Activated naive CD8-positive, alpha-beta T cell treated with anti-CD3 and anti-CD28 coated beads, Interleukin-2, amount 50 U/mL, for 24 hours (primary cell): ENCODE measurements at regions not wholly inside any gene's neighbourhood (a gene's known extent, or its start where the extent isn't known, plus 50 kb on each side); places are given as distances from the start of the nearest gene placed in this dataset.

ENCODE experiments used
- ATAC-seq: fragments of 150-1000 bp; cut with Tn5 transposase; one replicate; pipeline ENCODE4 v1.10.0; 2021
- DNase-seq: peaks from one replicate; pipeline ENCODE4 v3.0.0; 2021
- H3K27ac Mint-ChIP-seq: one replicate; pipeline ENCODE4 v1.8.0; 2021; ENCODE audit warnings: mild to moderate bottlenecking, mixed read lengths
- H3K27me3 Mint-ChIP-seq: one replicate; pipeline ENCODE4 v1.8.0; 2021; ENCODE audit warnings: mixed read lengths
- H3K36me3 Mint-ChIP-seq: one replicate; pipeline ENCODE4 v1.8.0; 2021; ENCODE audit warnings: low read depth, mixed read lengths
- H3K4me1 Mint-ChIP-seq: one replicate; pipeline ENCODE4 v1.8.0; 2021; ENCODE audit warnings: mixed read lengths
- H3K4me3 Mint-ChIP-seq: one replicate; pipeline ENCODE4 v1.8.0; 2021; ENCODE audit warnings: mild to moderate bottlenecking, moderate library complexity, mixed read lengths
- H3K9me3 Mint-ChIP-seq: one replicate; pipeline ENCODE4 v1.8.0; 2021; ENCODE audit warnings: mixed read lengths

GRCh38 chr1:194227161-194227560 is 1040.7 kb upstream of the B3GALT2 start:
- Mint-ChIP-seq H3K4me3 (no peak overlapping the region), H3K4me1 (peaks cover 17% of the 10 kb centered on the region), H3K27ac (no peak overlapping the region), H3K9me3 (no peaks in the 10 kb centered on the region), H3K27me3 (no peaks in the 10 kb centered on the region), H3K36me3 (peaks cover 5% of the 10 kb centered on the region)
- ATAC-seq = no peak
- no peak for DNase-seq

- peaks cover 17% of the 10 kb centered on the region for H3K4me1 Mint-ChIP-seq
- DNase-seq (no peak), ATAC-seq (no peak)
- H3K4me3 Mint-ChIP-seq = no peak overlapping the region
- no peaks in the 10 kb centered on the region for H3K27me3 Mint-ChIP-seq
- peaks cover 5% of the 10 kb centered on the region for H3K36me3 Mint-ChIP-seq
- H3K9me3 Mint-ChIP-seq = no peaks in the 10 kb centered on the region
- no peak overlapping the region for H3K27ac Mint-ChIP-seq
These were observed 1039.4 kb upstream of the B3GALT2 start for GRCh38 chr1:194225821-194226220.

GRCh38 chr1:194223596-194223995 is 1037.2 kb upstream of the B3GALT2 start:
- peaks cover 5% of the 10 kb centered on the region for H3K36me3 Mint-ChIP-seq
- H3K4me1 Mint-ChIP-seq = peaks cover 17% of the 10 kb centered on the region
- no peaks in the 10 kb centered on the region for H3K27me3 Mint-ChIP-seq
- ATAC-seq (no peak), DNase-seq (no peak)
- H3K4me3 Mint-ChIP-seq = no peak overlapping the region
- H3K27ac Mint-ChIP-seq = no peak overlapping the region
- H3K9me3 Mint-ChIP-seq = no peaks in the 10 kb centered on the region

- no peaks in the 10 kb centered on the region for H3K27me3 Mint-ChIP-seq
These were observed 1029.0 kb upstream of the B3GALT2 start for GRCh38 chr1:194215448-194215847.

GRCh38 chr1:194214735-194215134 is 1028.3 kb upstream of the B3GALT2 start:
- DNase-seq (no peak), ATAC-seq (no peak)
- no peak overlapping the region for H3K27ac Mint-ChIP-seq
- H3K36me3 Mint-ChIP-seq = no peaks in the 10 kb centered on the region
- H3K27me3 Mint-ChIP-seq = no peaks in the 10 kb centered on the region
- no peaks in the 10 kb centered on the region for H3K9me3 Mint-ChIP-seq
- no peaks in the 10 kb centered on the region for H3K4me1 Mint-ChIP-seq
- H3K4me3 Mint-ChIP-seq = no peak overlapping the region

More at GRCh38 chr1:194215448-194215847, 1029.0 kb upstream of the B3GALT2 start:
- Mint-ChIP-seq H3K27ac (no peak overlapping the region), H3K36me3 (no peaks in the 10 kb centered on the region), H3K4me3 (no peak overlapping the region), H3K4me1 (no peaks in the 10 kb centered on the region), H3K9me3 (no peaks in the 10 kb centered on the region)
- DNase-seq = no peak
- no peak for ATAC-seq

- H3K36me3 Mint-ChIP-seq = no peaks in the 10 kb centered on the region
- H3K9me3 Mint-ChIP-seq = no peaks in the 10 kb centered on the region
- ATAC-seq (no peak), DNase-seq (no peak)
- no peaks in the 10 kb centered on the region for H3K27me3 Mint-ChIP-seq
- no peak overlapping the region for H3K4me3 Mint-ChIP-seq
- no peak overlapping the region for H3K27ac Mint-ChIP-seq
- no peaks in the 10 kb centered on the region for H3K4me1 Mint-ChIP-seq
These were observed 1023.5 kb upstream of the B3GALT2 start for GRCh38 chr1:194209920-194210319.

GRCh38 chr1:194208674-194209073 is 1022.3 kb upstream of the B3GALT2 start:
- H3K9me3 Mint-ChIP-seq = no peaks in the 10 kb centered on the region
- no peak overlapping the region for H3K4me3 Mint-ChIP-seq
- H3K27ac Mint-ChIP-seq = no peak overlapping the region
- H3K4me1 Mint-ChIP-seq = no peaks in the 10 kb centered on the region
- ATAC-seq (no peak), DNase-seq (no peak)
- H3K36me3 Mint-ChIP-seq = no peaks in the 10 kb centered on the region
- H3K27me3 Mint-ChIP-seq = no peaks in the 10 kb centered on the region

GRCh38 chr1:194196562-194196961 is 1010.1 kb upstream of the B3GALT2 start:
- Mint-ChIP-seq H3K27me3 (no peaks in the 10 kb centered on the region), H3K4me3 (no peak overlapping the region), H3K36me3 (no peaks in the 10 kb centered on the region), H3K27ac (no peak overlapping the region), H3K4me1 (no peaks in the 10 kb centered on the region), H3K9me3 (no peaks in the 10 kb centered on the region)
- DNase-seq (no peak), ATAC-seq (no peak)

GRCh38 chr1:194194724-194195123 is 1008.3 kb upstream of the B3GALT2 start:
- DNase-seq (no peak), ATAC-seq (no peak)
- H3K27me3 Mint-ChIP-seq = no peaks in the 10 kb centered on the region
- no peaks in the 10 kb centered on the region for H3K36me3 Mint-ChIP-seq
- no peaks in the 10 kb centered on the region for H3K4me1 Mint-ChIP-seq
- H3K27ac Mint-ChIP-seq = no peak overlapping the region
- H3K4me3 Mint-ChIP-seq = no peak overlapping the region
- no peaks in the 10 kb centered on the region for H3K9me3 Mint-ChIP-seq

- no peak overlapping the region for H3K27ac Mint-ChIP-seq
- no peak overlapping the region for H3K4me3 Mint-ChIP-seq
- no peaks in the 10 kb centered on the region for H3K4me1 Mint-ChIP-seq
- no peaks in the 10 kb centered on the region for H3K9me3 Mint-ChIP-seq
- no peaks in the 10 kb centered on the region for H3K36me3 Mint-ChIP-seq
- DNase-seq (no peak), ATAC-seq (no peak)
- H3K27me3 Mint-ChIP-seq = no peaks in the 10 kb centered on the region
These were observed 998.6 kb upstream of the B3GALT2 start for GRCh38 chr1:194184974-194185373.

GRCh38 chr1:194184425-194184824 is 998.0 kb upstream of the B3GALT2 start:
- no peak for DNase-seq
- no peak overlapping the region for H3K4me3 Mint-ChIP-seq
- no peaks in the 10 kb centered on the region for H3K9me3 Mint-ChIP-seq
- H3K4me1 Mint-ChIP-seq = no peaks in the 10 kb centered on the region
- no peaks in the 10 kb centered on the region for H3K36me3 Mint-ChIP-seq
- no peak for ATAC-seq
- no peaks in the 10 kb centered on the region for H3K27me3 Mint-ChIP-seq
- no peak overlapping the region for H3K27ac Mint-ChIP-seq

- Mint-ChIP-seq H3K4me1 (no peaks in the 10 kb centered on the region), H3K4me3 (no peak overlapping the region), H3K27me3 (no peaks in the 10 kb centered on the region), H3K36me3 (no peaks in the 10 kb centered on the region), H3K27ac (no peak overlapping the region), H3K9me3 (no peaks in the 10 kb centered on the region)
- no peak for ATAC-seq
- DNase-seq = no peak
These were observed 995.4 kb upstream of the B3GALT2 start for GRCh38 chr1:194181845-194182244.

GRCh38 chr1:194176212-194176611 is 989.8 kb upstream of the B3GALT2 start:
- H3K27ac Mint-ChIP-seq = no peak overlapping the region
- DNase-seq (no peak), ATAC-seq (no peak)
- no peaks in the 10 kb centered on the region for H3K4me1 Mint-ChIP-seq
- no peaks in the 10 kb centered on the region for H3K36me3 Mint-ChIP-seq
- no peaks in the 10 kb centered on the region for H3K9me3 Mint-ChIP-seq
- H3K27me3 Mint-ChIP-seq = no peaks in the 10 kb centered on the region
- H3K4me3 Mint-ChIP-seq = no peak overlapping the region

- DNase-seq (no peak), ATAC-seq (no peak)
- no peaks in the 10 kb centered on the region for H3K9me3 Mint-ChIP-seq
- no peak overlapping the region for H3K4me3 Mint-ChIP-seq
- H3K4me1 Mint-ChIP-seq = no peaks in the 10 kb centered on the region
- no peaks in the 10 kb centered on the region for H3K36me3 Mint-ChIP-seq
- no peaks in the 10 kb centered on the region for H3K27me3 Mint-ChIP-seq
- H3K27ac Mint-ChIP-seq = no peak overlapping the region
These were observed 988.8 kb upstream of the B3GALT2 start for GRCh38 chr1:194175251-194175650.

- ATAC-seq (no peak), DNase-seq (no peak)
- no peak overlapping the region for H3K4me3 Mint-ChIP-seq
- H3K9me3 Mint-ChIP-seq = no peaks in the 10 kb centered on the region
- H3K36me3 Mint-ChIP-seq = no peaks in the 10 kb centered on the region
- no peaks in the 10 kb centered on the region for H3K27me3 Mint-ChIP-seq
- no peaks in the 10 kb centered on the region for H3K4me1 Mint-ChIP-seq
- H3K27ac Mint-ChIP-seq = no peak overlapping the region
These were observed 988.1 kb upstream of the B3GALT2 start for GRCh38 chr1:194174528-194174927.

- Mint-ChIP-seq H3K27me3 (no peaks in the 10 kb centered on the region), H3K4me3 (no peak overlapping the region), H3K4me1 (no peaks in the 10 kb centered on the region), H3K27ac (no peak overlapping the region), H3K9me3 (peaks cover 4% of the 10 kb centered on the region), H3K36me3 (no peaks in the 10 kb centered on the region)
- DNase-seq = no peak
- ATAC-seq = no peak
These were observed 985.2 kb upstream of the B3GALT2 start for GRCh38 chr1:194171596-194171995.
